Ecto neural progenitor cell (in vitro differentiated cells): ENCODE measurements at regions not wholly inside any gene's neighbourhood (a gene's known extent, or its start where the extent isn't known, plus 50 kb on each side); places are given as distances from the start of the nearest gene placed in this dataset.
"Not testable (repeated sequence)": the region's sequence is repeated elsewhere in the genome, so short reads cannot be mapped to it uniquely, and the experiment has no call there.

Experiments
- DNase-seq: peaks from one replicate; pipeline ENCODE4 v3.0.0-alpha.2; 2018; ENCODE audit warnings: low spot score

DNA sequence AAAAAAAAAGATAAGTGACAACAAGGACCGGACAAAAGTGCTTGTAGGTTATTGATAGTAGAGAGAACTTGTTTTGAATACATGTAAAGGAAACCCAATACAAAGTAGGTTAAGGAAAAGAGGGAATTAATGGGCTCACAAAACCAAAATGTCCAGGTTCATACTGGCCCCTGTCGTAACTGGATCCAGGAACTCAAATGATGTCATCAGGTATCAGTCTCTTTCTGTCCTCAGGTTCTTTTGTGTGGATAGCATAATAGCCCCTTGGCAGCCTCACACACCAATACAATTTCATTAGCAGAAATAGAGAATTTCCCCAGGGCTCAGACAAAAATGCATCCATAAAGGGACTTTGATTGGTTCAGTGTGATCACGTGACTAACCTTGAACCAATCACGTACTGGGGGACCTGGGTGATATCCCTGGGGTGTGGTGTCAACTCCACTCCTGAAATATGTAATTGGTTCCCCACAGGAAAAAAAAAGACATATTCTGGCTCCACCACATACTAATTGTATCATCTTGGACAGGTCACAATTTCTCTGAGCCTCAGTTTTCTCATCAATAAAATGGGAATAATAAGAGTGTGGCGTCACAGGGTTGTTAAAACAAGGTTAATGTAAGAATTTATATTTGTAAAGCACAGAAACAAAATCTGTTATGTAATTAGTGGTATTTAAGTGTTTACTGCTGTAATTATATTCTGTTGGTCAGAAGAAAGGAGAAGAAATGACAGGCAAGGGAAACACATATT lies 174.8 kb downstream of the PDGFRA start:
- no peak for DNase-seq

DNA sequence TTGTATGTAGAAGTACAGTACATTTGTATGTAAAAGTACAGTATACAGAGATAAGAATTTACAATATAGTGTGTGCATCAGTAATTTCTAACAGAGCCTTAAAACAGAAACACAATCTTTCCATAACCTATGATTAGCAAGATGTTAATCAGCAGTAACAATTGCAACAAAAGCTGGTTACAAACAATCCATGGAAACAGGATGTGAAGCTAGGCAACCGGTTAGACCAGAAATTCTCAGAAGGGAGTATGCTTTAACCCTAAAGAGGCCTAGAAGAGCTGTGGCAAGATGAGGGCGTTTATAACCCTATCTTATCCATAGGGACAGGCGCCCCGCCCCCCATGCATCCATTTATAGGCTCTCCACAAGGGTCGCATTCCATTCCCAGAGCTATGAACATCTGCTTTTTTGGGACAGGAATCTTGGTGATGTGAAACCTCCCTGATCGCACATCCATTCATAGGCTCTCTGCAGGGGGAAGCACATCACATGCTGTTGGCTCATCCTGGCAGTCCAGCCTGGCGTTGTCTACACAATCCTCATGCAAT lies 180.3 kb downstream of the PDGFRA start:
- not testable (repeated sequence) for DNase-seq

DNA sequence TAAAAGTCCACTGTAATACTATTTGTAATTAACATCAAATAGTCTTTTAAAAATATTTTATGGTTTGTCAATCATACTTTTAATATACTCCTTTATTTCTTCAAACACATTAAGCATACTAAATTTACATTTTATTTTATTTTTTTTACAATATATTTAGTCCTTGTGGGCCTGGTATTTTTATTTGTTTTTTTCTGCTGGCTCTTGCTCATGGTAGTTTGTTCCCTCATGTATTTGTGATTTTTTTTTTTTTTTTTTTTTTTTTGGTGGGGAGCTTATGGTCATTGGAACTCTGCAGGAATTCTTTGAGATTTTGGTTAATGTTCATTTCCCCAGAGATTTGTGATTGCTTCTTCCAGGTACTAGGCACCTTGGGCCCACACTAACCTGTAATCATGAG lies 185.5 kb downstream of the PDGFRA start:
- no peak for DNase-seq

DNA sequence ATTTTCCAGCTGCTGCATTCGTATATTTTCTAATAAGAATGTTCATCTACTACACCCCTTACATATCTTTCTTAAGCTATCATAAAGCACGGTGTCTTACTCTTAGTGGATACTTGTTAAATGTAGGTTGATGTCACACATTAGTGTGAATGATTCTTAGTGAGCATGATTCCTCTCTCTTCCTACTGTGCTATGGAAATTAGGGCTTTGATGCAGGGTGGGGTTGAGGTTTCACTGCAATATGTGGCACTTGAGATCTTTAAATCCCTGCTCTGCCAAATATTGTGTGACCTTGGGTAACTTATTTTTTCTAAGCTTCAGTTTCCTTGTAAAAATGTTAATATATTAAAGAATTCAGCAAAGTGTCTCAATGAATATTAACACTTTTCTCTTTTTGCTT lies 188.4 kb downstream of the PDGFRA start:
- DNase-seq: no peak

DNA sequence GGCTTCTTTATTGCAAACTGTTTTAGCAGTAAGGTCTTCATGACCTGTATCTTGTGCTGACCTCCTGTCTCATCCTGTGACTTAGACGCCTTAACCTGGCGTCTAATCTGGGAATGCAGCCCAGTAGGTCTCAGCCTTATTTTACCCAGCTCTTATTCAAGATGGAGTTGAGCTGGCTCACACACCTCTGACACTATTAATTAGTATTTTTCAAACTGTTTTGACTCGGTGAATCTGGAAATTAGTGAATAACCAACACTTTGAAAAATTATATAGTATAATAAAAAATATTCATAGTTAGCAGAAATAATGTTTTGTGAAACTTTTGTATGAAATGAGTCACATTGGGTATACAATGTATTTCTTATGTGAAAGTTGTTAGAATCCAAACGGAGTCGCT lies 189.4 kb downstream of the PDGFRA start:
- no peak for DNase-seq

DNA sequence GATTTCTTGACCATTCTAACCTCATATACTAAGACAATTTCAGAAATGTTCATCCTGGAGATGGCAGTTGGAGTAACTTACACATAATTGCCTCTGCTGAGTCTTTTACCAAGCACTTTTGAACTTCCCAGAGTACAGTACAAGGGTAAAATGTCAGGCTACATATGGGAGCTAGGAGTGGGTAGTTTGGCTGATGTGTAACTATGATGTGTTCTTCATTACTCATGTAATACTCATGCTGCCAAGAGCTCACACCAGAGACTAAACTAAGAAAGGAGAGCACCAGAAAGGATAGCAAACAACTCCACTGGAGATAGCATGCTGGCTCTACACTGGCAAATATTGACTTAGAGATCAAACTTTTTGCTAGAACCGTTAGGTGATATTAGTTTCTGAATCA lies 194.0 kb downstream of the PDGFRA start:
- no peak for DNase-seq

DNA sequence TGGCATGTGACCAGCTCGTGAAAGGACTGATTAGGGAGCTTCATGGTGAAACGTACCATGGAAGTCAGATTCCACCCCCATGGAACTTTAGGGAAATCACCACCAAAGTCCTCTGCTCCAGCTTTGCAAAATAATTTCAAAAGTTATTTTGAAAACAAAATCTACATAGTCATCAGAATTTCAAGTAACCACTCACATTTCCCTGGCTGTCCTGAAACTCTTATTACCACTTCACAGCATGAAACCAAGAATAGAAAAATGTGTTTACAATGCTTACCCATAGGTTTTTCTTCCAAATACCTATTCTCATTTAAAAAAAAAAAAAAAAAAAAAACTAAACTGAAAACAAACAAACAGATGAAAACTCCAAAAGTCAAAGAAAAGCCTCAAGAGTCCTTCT lies 198.7 kb downstream of the PDGFRA start:
- DNase-seq: no peak

DNA sequence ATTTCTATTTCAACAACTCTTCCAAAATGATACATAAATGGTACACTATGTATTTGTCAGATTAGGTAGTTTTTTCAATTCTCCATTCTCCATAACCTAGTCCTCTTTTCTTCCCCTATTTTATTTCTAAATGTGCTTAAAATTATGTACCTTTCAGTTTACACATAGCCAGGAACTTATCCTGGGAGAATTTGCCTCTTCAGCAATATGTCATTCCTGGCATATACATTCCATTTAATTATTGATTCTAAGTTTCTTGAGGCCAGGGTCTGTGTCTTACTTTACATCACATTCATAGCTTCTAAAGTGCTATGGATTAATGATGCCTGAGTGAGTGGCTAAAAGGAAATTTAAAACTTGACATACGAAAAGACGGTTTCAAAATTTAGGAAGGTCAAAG lies 199.8 kb downstream of the PDGFRA start:
- no peak for DNase-seq

DNA sequence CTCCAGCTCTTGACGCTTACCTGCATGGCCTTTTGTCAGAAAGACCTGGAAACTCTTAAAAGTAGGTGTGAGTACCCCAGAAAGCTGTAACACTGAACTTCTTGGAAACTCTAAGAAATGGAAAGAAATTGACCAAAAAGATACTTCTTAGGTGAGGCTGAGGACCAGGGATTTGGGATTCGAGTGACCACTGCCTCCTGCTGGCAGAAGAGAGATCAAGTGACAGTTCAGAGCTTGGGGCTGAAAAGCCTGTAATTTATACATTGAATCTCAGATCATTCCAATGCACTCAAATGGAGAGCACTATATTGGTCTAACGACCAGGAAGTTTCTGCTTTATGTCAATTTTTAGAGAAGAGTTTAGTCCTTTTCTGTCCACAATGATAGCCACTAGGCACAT lies 204.6 kb downstream of the PDGFRA start:
- DNase-seq: no peak

DNA sequence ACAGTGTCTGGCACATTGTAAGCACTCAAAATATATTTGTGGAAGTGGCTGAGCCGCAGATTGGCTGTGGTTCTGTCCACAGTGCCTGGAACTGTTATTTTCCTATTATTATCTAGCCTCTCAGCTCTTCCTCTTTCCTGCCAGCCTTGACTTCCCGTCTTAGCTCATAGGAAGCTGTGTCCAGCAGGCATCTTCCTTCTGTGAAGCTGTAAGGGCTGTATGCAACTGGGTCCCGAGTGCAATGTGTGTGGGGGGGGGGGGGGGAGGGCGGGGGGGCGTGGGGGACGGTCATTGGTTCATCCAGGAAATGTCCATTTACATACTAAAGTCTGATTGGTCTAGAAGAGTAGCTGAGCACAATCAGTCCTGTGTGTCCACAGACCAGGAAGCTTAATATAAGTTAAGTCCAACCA lies 210.7 kb downstream of the PDGFRA start:
- peak; percentile 47 for DNase-seq

DNA sequence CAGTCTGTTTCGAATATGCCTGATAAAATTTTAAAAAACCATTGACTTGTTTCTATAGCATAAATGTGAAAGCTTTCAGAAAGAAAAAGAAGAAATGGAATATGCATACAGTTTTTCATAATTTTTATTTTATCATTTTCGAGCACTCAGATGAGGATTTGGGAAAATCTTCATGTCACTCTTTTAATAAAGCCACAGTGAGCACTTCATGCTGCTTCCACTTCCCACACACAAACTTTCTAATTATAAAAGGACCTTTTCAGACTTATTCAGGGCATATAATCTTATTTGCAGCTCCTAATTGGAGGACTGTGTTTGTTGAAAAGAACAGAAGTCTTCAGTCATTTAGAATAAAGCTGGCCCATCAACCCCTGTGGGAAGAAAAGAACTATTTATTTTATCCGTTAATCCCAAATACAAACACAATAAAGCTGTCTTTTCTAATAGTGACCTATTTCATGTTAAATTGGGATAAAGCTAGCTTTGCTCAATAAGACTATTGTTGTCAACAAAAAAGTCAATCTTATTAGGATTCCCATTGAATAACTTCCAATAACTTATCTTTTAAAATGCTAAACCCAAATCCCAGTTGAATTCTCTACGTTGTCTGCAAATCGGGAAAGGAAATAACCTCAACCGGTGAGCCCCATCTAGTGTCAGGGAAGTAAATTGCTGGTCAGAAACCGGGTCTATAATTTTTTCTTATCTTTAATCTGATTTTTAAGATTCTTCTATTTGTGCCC lies 211.5 kb downstream of the PDGFRA start:
- no peak for DNase-seq

DNA sequence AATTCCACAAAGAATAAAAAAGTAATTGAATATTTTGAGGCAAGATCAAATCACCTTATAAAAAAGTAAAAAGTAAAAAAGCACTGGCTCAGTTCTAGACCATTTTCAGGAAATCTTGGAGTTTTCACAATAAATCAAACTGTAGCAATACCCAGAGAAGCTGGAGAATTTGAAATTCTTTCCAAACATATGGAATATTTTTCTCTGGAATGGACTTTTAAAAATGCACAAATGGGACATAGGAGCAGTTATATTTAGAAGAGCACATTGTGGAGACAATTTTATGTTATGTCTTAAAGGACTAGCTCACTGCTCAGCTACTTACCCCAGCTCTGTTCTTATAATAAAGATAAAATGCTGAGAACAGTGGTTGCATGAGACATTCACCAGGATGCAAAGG lies 211.9 kb upstream of the KIT start:
- no peak for DNase-seq

DNA sequence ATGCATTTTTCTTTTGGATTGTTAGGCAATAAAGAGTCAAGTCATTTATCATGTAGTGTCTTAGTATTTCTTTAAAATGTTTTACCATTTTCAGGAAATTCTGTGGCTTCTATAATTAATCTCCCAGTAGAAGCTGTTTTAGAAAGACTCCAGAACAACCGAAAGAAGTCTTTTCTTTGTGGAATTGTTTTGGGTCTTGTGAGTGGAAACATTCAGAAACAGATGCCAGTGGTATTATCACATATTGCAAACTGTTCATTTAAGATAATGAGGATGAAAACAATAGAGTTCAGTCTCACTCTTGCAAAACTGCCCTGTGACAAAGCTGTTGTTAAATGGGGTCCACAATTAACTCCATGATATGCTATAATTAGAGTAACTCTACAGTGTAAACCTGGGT lies 211.2 kb upstream of the KIT start:
- DNase-seq: no peak

DNA sequence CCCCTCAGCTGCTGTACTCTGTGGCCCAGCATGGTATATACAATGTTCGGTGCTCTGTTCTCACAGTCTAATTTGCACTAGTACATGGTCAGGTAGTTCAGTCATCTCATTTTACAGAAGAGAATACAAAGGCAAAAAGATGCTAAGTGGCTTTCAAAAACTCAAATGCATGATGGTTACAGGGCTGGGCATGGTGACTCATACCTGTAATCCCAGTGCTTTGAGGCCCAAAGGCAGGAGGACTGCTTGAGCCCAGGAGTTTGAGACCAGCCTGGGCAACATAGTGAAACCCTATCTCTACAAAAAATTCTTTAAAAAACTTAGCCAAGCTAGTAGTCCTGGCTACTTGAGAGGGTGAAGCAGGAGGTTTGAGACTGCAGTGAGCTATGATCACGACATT lies 210.5 kb upstream of the KIT start:
- no peak for DNase-seq

DNA sequence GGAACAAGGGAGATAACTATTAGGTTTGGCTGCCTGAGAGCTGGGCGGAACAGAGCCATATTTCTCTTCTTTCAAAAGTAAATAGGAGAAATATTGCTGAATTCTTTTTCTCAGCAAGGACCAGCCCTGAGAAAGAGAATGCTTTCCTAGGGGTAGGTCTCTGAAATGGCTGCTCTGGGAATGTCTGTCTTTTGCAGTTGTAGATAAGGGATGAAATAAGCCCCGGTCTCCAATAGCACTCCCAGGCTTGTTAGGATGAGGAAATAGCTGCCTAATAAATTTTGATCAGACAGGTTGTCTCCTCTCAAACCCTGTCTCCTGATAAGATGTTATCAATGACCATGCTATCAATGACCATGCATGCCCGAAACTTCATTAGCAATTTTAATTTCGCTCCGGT lies 207.8 kb upstream of the KIT start:
- no peak for DNase-seq

DNA sequence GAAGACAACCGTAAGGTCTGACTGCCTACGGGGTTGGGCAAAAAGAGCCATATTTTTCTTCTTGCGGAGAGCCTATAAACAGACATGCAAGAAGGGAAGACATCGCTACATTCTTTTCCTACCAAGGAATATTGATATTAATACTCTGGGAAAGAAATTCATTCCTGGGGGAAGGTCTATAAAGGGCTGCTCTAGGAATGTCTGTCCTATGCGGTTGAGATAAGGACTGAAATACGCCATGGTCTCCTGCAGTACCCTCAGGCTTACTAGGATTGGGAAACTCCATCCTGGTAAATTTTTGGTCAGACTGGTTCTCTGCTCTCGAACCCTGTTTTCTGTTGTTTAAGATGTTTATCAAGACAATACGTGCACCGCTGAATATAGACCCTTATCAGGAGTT lies 190.8 kb upstream of the KIT start:
- DNase-seq: not testable (repeated sequence)

DNA sequence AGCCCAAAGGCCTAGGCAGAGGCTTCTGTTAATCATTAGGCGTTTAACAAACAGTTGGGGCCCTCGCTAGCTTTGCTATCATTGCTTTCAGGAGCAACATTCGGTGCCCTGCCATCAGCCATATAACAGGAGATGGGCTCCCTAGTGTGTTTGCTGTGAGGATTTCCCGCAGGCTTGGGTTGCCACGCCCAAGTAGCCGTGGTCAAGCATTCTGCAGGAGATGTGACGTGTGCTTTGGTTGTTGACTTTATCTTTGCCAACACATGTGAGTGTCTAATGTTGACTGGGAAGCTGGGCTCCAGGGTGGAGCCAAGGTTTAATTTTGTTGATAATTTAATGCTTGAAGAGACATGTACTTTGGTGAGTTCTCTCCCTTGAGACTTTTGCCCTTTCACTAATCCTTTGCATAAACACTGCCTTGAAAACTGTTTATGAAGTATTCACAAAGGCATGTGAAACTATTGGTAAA lies 184.6 kb upstream of the KIT start:
- no peak for DNase-seq

DNA sequence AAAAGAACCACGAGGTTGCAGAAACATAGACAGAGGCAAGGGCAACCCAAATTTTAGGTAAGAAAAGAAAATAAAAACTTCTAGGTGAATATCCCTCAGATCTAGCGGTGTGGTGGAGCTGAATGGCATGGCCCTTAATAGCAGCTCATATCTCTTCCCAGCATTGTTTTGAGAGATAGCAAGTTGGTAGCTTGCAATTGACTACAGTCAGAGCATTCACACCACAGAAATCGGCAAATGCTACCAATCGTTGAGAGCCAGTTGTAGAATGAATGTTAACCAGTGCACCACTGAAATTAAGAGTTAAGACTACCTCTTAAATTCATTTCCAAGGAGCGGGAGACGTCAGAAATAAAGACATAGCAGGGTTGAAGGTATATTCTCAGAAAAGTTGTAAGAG lies 184.0 kb upstream of the KIT start:
- no peak for DNase-seq

DNA sequence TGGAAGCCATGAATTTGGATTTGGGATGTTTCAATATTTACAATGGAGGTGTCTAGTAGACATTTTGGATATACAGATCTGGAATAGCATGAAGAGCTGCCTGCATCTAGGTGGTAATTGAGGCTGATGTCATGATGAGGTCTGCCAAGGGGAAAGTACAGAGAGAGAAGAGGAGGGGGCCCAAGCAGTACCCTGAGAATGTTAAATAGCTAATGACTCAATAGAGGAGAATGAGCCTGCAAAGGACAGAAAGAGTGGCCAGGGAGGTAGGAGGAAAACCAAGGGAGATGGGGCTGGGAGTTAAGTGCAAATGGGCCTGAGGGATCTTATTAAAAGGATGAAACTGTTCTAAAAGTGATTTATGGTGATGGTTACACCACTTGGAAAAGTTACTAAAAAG lies 182.2 kb upstream of the KIT start:
- DNase-seq: no peak

DNA sequence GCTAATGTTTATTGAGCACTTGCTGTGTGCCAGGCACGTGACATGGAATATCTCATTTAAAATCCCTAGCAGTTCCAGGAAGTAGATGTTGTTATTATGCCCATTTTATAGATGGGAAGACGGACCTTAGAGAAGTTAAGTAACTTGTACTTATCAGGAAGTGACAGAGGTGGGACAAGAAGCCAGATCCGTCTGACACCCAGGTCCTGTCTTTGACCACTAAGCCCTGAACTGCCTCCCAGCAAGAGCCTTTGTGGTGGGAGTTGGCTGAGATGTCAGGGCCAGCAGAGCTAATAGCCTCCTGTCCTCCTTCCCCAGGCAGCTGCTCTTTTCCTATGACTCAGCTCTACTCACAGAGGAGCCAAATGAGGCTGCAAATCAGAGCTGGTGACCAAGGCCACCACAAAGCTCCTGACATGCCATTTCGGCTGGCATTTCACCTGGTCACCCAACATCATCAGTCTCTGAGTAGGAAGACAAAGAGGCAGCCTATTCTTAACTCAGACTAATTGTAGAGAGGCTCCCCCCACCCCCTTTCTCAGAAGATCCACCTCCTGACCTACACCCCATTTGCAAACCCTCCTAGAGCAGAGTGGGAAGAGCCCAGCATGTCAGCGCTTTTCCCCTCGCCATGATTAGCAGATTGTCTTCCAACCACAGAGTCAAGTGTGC lies 175.1 kb upstream of the KIT start:
- DNase-seq: no peak

DNA sequence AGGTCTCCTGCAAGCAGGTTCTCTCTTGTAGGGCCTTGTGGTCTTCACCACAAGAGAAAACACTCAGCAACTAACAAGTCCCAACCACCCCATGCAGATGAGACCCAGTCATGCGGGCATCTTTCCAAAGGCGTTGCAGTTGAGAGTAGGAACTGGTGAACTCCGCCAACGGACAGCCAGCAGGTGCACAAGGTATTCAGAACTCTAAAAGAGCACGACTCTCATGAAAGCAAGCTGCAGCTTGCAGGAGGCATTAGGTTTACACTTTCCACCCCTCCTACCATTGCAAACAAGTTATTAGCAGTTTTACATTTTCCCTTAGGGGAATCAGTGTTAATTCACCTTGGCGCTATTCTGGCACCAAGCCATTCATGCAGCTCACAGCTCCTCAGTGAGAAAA lies 173.4 kb upstream of the KIT start:
- no peak for DNase-seq

DNA sequence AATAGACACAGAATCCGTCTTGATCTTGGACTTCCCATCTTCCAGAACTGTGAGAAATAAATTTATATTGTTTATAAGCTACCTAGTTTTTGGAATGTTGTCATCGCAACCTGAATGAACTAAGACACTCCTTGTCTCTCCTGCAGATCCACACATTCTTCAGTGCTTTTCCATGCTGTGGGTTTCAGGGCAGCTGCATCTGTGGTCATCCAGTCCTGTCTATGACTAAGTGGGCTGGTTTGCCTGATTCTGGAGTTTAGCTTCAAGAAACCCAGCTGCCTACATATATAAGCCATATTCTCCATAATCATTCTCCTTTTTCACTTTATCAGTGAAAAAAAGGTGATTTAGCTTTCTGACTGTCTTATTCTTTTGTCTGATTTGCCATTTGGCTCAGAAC lies 170.3 kb upstream of the KIT start:
- no peak for DNase-seq

DNA sequence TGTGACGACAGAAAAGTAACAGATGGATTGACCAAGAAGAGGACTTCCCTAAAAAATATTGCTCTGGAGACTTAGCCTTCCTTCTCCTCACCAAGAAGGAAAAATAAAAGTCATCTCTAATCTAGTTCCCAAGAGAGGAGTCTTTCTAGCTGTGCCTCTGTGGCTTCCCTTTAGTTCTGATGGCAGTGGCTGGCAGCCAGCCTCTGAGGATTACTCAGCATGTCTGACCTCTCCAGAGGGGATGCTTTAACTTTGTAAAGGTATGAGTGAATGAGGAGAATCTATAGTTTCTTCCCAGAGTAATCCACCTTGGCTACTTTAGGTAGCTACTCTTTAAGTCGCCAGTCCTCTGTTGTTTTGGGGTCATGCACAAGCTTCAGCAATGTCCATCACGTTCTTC lies 163.9 kb upstream of the KIT start:
- DNase-seq: no peak
